HCT116 (cell line): ENCODE measurements at regions not wholly inside any gene's neighbourhood (a gene's known extent, or its start where the extent isn't known, plus 50 kb on each side); places are given as distances from the start of the nearest gene placed in this dataset.
"Not testable (repeated sequence)": the region's sequence is repeated elsewhere in the genome, so short reads cannot be mapped to it uniquely, and the experiment has no call there.

Experiments used
- ATAC-seq: fragments of 200-7000 bp; cut with Tn5 transposase; 2 replicates; pipeline ENCODE4 v1.9.1; 2020; ENCODE audit warnings: mild to moderate bottlenecking, moderate library complexity
- BruUV-seq: library from RNA; stranded (reverse); fragments of 400-500 nt; replicated peaks from 2 replicates; lab custom pipeline; 2021; lab: Mats Ljungman, UMichigan
- CTCF ChIA-PET: fragments of 300-600 bp; sonication (Branson Sonifier 250); formaldehyde crosslinking; loops from one replicate; lab custom pipeline; 2021; ENCODE audit warnings: antibody characterized with exemption; lab: Charles Lee
- POLR2A ChIA-PET: fragments of 300-600, 350-600 bp; sonication (Branson Sonifier 250); formaldehyde crosslinking; loops from one replicate; lab custom pipeline; 2021; ENCODE audit warnings: antibody characterized with exemption; lab: Charles Lee
- RAD21 ChIA-PET, 2 experiments: fragments of 300-600 bp; sonication (Branson Sonifier 250); formaldehyde crosslinking; loops; one replicate each; lab custom pipeline; 2023; ENCODE audit warnings: low total read pairs in 2 of 2; ENCODE audit not compliant: uncharacterized antibody in 2 of 2, unreplicated experiment in 2 of 2, low non-redundant PET in 1 of 2; lab: Charles Lee
- DNase-seq: peaks from one replicate; pipeline ENCODE4 v3.0.0-alpha.2; 2010; ENCODE audit warnings: low read depth, low spot score
- H2AFZ ChIP-seq: fragments of 200-600 bp; shearing (Covaris generic), sonication (generic); 2 replicates; pipeline ENCODE4 v1.6.1; 2017; ENCODE audit warnings: low read depth, mixed run types, mixed read lengths, antibody characterized with exemption, low read length; ENCODE audit not compliant: poor library complexity, severe bottlenecking
- H3K27ac ChIP-seq: 2 replicates; pipeline ENCODE4 v1.5.1; 2012; ENCODE audit warnings: low read depth, low read length
- H3K27me3 ChIP-seq: fragments of 200-600 bp; sonication (generic); 2 replicates; pipeline ENCODE4 v1.6.1; 2016; ENCODE audit warnings: mixed run types, low read length, mixed read lengths; ENCODE audit not compliant: insufficient read depth
- H3K36me3 ChIP-seq, 2 experiments: fragments of 200-500 bp in 1 of 2; fragments of 200-600 bp in 1 of 2; sonication (Bioruptor generic) in 1 of 2; sonication (generic) in 1 of 2; 2 replicates each; pipeline versions ENCODE4 v1.5.1 to v1.6.1; 2014 to 2016; ENCODE audit warnings: low read length in 2 of 2, inconsistent platforms in 1 of 2, mixed read lengths in 1 of 2, mixed run types in 1 of 2; ENCODE audit not compliant: insufficient read depth in 2 of 2, control insufficient read depth in 1 of 2
- H3K4me1 ChIP-seq, 2 experiments: fragments of 200-600 bp in 1 of 2; sonication (generic) in 1 of 2; 2 replicates each; pipeline versions ENCODE4 v1.5.1 to v1.6.1; 2012 to 2017; ENCODE audit warnings: low read length in 2 of 2, inconsistent platforms in 1 of 2, mild to moderate bottlenecking in 1 of 2, mixed read lengths in 1 of 2, mixed run types in 1 of 2, moderate library complexity in 1 of 2; ENCODE audit not compliant: insufficient read depth in 2 of 2, control insufficient read depth in 1 of 2
- H3K4me2 ChIP-seq: fragments of 200-600 bp; sonication (generic); 2 replicates; pipeline ENCODE4 v1.6.1; 2017; ENCODE audit warnings: mixed run types, low read length, mixed read lengths
- H3K4me3 ChIP-seq, 2 experiments: fragments of 200-600 bp in 1 of 2; sonication (generic) in 1 of 2; replicated peaks in 1 of 2; 2 replicates each; pipeline ENCODE4 v1.5.1; 2011 to 2016; ENCODE audit warnings: low read length in 2 of 2, control low read depth in 1 of 2, low read depth in 1 of 2, mild to moderate bottlenecking in 1 of 2, mixed read lengths in 1 of 2, mixed run types in 1 of 2
- H3K79me2 ChIP-seq: fragments of 200-600 bp; sonication (generic); 2 replicates; pipeline ENCODE4 v1.6.1; 2017; ENCODE audit warnings: mild to moderate bottlenecking, mixed run types, low read length, moderate library complexity, mixed read lengths; ENCODE audit not compliant: insufficient read depth
- H3K9ac ChIP-seq: fragments of 200-600 bp; sonication (generic); 2 replicates; pipeline ENCODE4 v1.6.1; 2016; ENCODE audit warnings: low read length, mixed read lengths
- H3K9me2 ChIP-seq: fragments of 200-600 bp; sonication (generic), shearing (Covaris generic); 2 replicates; pipeline ENCODE4 v1.6.1; 2017; ENCODE audit warnings: mixed run types, mild to moderate bottlenecking, moderate library complexity; ENCODE audit not compliant: insufficient read depth
- H3K9me3 ChIP-seq, 2 experiments: fragments of 200-500 bp in 1 of 2; fragments of 200-600 bp in 1 of 2; sonication (Bioruptor generic) in 1 of 2; sonication (generic) in 1 of 2; 2 replicates each; pipeline ENCODE4 v1.6.1; 2014 to 2017; ENCODE audit warnings: low read length in 2 of 2, mixed read lengths in 2 of 2, inconsistent platforms in 1 of 2, low read depth in 1 of 2, mild to moderate bottlenecking in 1 of 2, mixed run types in 1 of 2, moderate library complexity in 1 of 2; ENCODE audit not compliant: control insufficient read depth in 1 of 2, insufficient read depth in 1 of 2
- H4K20me1 ChIP-seq: fragments of 200-600 bp; sonication (generic), shearing (Covaris generic); 2 replicates; pipeline ENCODE4 v1.6.1; 2017; ENCODE audit warnings: mixed run types, mild to moderate bottlenecking, moderate library complexity; ENCODE audit not compliant: insufficient read depth
- CEBPB ChIP-seq: IDR thresholded peaks from 2 replicates; pipeline ENCODE4 v1.6.1; 2012; ENCODE audit warnings: low read depth
- EGR1 ChIP-seq: IDR thresholded peaks from 2 replicates; pipeline ENCODE4 v1.6.1; 2012; ENCODE audit warnings: low read depth
- EZH2 ChIP-seq: fragments of 200-600 bp; sonication (generic); IDR thresholded peaks from 2 replicates; pipeline ENCODE4 v1.6.1; 2017; ENCODE audit warnings: antibody characterized with exemption, mixed run types
- FOSL1 ChIP-seq: IDR thresholded peaks from 2 replicates; pipeline ENCODE4 v1.6.1; 2012; ENCODE audit warnings: low read depth
- POLR2A ChIP-seq: IDR thresholded peaks from 2 replicates; pipeline ENCODE4 v1.7.0; 2011; ENCODE audit warnings: borderline replicate concordance; ENCODE audit not compliant: insufficient read depth, insufficient read length; ENCODE audit errors: extremely low read depth
- RAD21 ChIP-seq: IDR thresholded peaks from 2 replicates; pipeline ENCODE4 v1.6.1; 2012; ENCODE audit warnings: low read depth, mild to moderate bottlenecking
- SP1 ChIP-seq: IDR thresholded peaks from 2 replicates; pipeline ENCODE4 v1.6.1; 2012; ENCODE audit warnings: low read depth
- intact Hi-C: fragments of 100-400 bp; cut with micrococcal nuclease; formaldehyde crosslinking; loops from 2 replicates; pipeline ENCODE4 v1.10.0; 2022
- TF ChIP-seq, protein P1 (sequence below), 3 experiments: fragments of 200-600 bp in 1 of 3; sonication (generic) in 1 of 3; IDR thresholded peaks in 2 of 3; conservative IDR thresholded peaks in 1 of 3; 2 replicates each; pipeline ENCODE4 v1.5.1; 2012 to 2017; ENCODE audit warnings: low read depth in 2 of 3, low read length in 2 of 3, antibody characterized with exemption in 1 of 3, borderline replicate concordance in 1 of 3, control low read depth in 1 of 3, mild to moderate bottlenecking in 1 of 3, mixed read lengths in 1 of 3, mixed run types in 1 of 3, moderate library complexity in 1 of 3; ENCODE audit not compliant: insufficient read depth in 1 of 3
- TF ChIP-seq, protein P2 (sequence below): IDR thresholded peaks from 2 replicates; pipeline ENCODE4 v1.6.1; 2012

DNA sequence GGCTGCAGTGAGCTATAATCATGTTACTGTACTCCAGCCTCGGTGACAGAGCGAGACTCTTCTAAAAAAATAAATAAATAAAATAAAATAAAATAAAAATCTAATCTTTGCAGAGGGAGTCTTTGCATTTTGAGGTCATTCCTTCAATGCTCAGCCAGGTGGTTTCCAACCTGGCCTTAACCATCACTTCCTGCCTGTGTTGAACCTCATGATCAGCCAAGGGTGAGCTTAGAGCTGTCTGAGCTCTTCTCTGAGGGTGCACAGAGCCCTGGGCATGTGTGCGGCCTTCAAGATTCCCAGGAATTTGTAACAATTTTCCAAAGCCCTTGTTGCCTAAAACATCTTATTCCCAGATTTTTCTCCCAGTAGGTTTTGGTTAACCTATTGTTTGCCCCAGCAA, 94.3 kb downstream of the KCNJ12 start:
- H3K36me3 ChIP-seq, H3K4me3 ChIP-seq, H3K4me2 ChIP-seq, H2AFZ ChIP-seq, H3K9me2 ChIP-seq, H3K27ac ChIP-seq, H3K9me3 ChIP-seq, intact Hi-C loops, H3K79me2 ChIP-seq, H3K9ac ChIP-seq, ATAC-seq, BruUV-seq, RAD21 ChIA-PET, POLR2A ChIA-PET, DNase-seq, H3K4me1 ChIP-seq, H4K20me1 ChIP-seq: not testable (repeated sequence)
- CTCF ChIA-PET, result interaction anchor here (1.4 kb wide), 1 partner anchor 13 kb away, joined by 3 read pairs; no protein-coding TSS in a partner anchor
- peaks cover 17% of the 10 kb centered on the region; the same call in 1 of the 2 replicates for H3K27me3 ChIP-seq

DNA sequence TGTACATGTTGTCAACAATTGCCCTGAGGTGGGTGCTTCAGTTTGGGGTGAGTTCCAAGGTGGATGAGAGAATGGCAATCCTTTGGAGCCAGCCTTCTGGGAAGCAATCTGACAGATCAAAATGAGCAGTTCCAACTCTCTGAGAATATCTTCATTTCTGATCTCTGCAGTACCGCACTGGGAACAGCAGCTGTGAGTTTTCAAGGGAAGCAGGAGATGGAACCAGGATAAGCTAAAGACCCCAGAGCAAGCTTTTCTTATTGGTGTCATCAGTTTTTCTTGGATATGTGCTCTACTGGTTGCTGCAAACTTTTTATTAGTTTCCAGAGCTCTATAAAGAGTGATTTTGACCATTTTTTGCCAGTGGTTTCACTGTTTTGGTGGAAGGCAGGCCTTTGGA, 94.7 kb downstream of the KCNJ12 start:
- ChIA-PET CTCF (no interaction called here), RAD21 (no interaction called here), POLR2A (no interaction called here)
- H4K20me1 ChIP-seq, result no peaks in the 10 kb centered on the region
- H3K9me2 ChIP-seq, result no peaks in the 10 kb centered on the region
- H2AFZ ChIP-seq, result no peak overlapping the region
- H3K36me3 ChIP-seq, result no peaks in the 10 kb centered on the region
- H3K27me3 ChIP-seq, result peaks cover 17% of the 10 kb centered on the region; the same call in 1 of the 2 replicates
- no peak overlapping the region for H3K9ac ChIP-seq
- no peak for DNase-seq
- BruUV-seq, result no TSS peak
- no peak overlapping the region for H3K4me3 ChIP-seq
- intact Hi-C loops, result no loop called here
- TF ChIP-seq RAD21 (no peak), SP1 (no peak), FOSL1 (no peak), EGR1 (no peak), CEBPB (no peak), POLR2A (no peak), EZH2 (no peak)
- TF ChIP-seq, protein P1, sequence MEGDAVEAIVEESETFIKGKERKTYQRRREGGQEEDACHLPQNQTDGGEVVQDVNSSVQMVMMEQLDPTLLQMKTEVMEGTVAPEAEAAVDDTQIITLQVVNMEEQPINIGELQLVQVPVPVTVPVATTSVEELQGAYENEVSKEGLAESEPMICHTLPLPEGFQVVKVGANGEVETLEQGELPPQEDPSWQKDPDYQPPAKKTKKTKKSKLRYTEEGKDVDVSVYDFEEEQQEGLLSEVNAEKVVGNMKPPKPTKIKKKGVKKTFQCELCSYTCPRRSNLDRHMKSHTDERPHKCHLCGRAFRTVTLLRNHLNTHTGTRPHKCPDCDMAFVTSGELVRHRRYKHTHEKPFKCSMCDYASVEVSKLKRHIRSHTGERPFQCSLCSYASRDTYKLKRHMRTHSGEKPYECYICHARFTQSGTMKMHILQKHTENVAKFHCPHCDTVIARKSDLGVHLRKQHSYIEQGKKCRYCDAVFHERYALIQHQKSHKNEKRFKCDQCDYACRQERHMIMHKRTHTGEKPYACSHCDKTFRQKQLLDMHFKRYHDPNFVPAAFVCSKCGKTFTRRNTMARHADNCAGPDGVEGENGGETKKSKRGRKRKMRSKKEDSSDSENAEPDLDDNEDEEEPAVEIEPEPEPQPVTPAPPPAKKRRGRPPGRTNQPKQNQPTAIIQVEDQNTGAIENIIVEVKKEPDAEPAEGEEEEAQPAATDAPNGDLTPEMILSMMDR (IDR thresholded peaks at IDR 0.05 in 2 of 3, conservative IDR thresholded peaks at IDR 0.05 in 1 of 3; ENCODE audit: borderline replicate concordance in 1 of 3, insufficient read depth in 1 of 3, low read depth in 2 of 3, low read length in 2 of 3), result no peak
- TF ChIP-seq, protein P2, sequence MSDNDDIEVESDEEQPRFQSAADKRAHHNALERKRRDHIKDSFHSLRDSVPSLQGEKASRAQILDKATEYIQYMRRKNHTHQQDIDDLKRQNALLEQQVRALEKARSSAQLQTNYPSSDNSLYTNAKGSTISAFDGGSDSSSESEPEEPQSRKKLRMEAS, result no peak
- H3K4me2 ChIP-seq, result no peak overlapping the region
- ATAC-seq, result no peak
- H3K79me2 ChIP-seq, result no peaks in the 10 kb centered on the region
- H3K4me1 ChIP-seq, result no peaks in the 10 kb centered on the region
- H3K27ac ChIP-seq, result no peak overlapping the region
- no peaks in the 10 kb centered on the region for H3K9me3 ChIP-seq
